GM21619 (cell line): ENCODE measurements at regions not wholly inside any gene's neighbourhood (a gene's known extent, or its start where the extent isn't known, plus 50 kb on each side); places are given as distances from the start of the nearest gene placed in this dataset.

Experiments
- ATAC-seq: cut with Tn5 transposase; IDR thresholded peaks from one replicate; pipeline ENCODE4 v1.9.1; 2021; ENCODE audit not compliant: unreplicated experiment

GRCh38 chr13:54836273-54836672, 1807.7 kb downstream of the OLFM4 start:
- no peak for ATAC-seq

- ATAC-seq = no peak
These were observed 1813.1 kb downstream of the OLFM4 start for GRCh38 chr13:54841682-54842081.

GRCh38 chr13:54845351-54845965, 1816.8 kb downstream of the OLFM4 start:
- no peak for ATAC-seq

- ATAC-seq = no peak
These were observed 1824.2 kb downstream of the OLFM4 start for GRCh38 chr13:54852831-54853230.

- ATAC-seq = no peak
These were observed 1831.2 kb downstream of the OLFM4 start for GRCh38 chr13:54859827-54860226.

- no peak for ATAC-seq
These were observed 1846.5 kb downstream of the OLFM4 start for GRCh38 chr13:54875111-54875510.

- ATAC-seq = no peak
These were observed 1850.4 kb downstream of the OLFM4 start for GRCh38 chr13:54879036-54879435.

- ATAC-seq = no peak
These were observed 1856.1 kb downstream of the OLFM4 start for GRCh38 chr13:54884682-54885081.

GRCh38 chr13:54890976-54891375, 1862.4 kb downstream of the OLFM4 start:
- no peak for ATAC-seq

GRCh38 chr13:54901316-54901715, 1872.7 kb downstream of the OLFM4 start:
- ATAC-seq = no peak

GRCh38 chr13:54912367-54912766, 1883.8 kb downstream of the OLFM4 start:
- no peak for ATAC-seq

GRCh38 chr13:54913668-54914067, 1885.1 kb downstream of the OLFM4 start:
- ATAC-seq = no peak

- no peak for ATAC-seq
These were observed 1898.9 kb downstream of the OLFM4 start for GRCh38 chr13:54927538-54927937.

- ATAC-seq = no peak
These were observed 1899.5 kb downstream of the OLFM4 start for GRCh38 chr13:54928071-54928470.

- no peak for ATAC-seq
These were observed 1905.5 kb downstream of the OLFM4 start for GRCh38 chr13:54934121-54934520.

- no peak for ATAC-seq
These were observed 1917.4 kb downstream of the OLFM4 start for GRCh38 chr13:54945973-54946372.

- no peak for ATAC-seq
These were observed 1921.1 kb downstream of the OLFM4 start for GRCh38 chr13:54949735-54950134.

GRCh38 chr13:54950546-54950945, 1921.9 kb downstream of the OLFM4 start:
- ATAC-seq = no peak

- no peak for ATAC-seq
These were observed 1925.2 kb downstream of the OLFM4 start for GRCh38 chr13:54953786-54954185.

GRCh38 chr13:54958781-54959180, 1930.2 kb downstream of the OLFM4 start:
- ATAC-seq = no peak

GRCh38 chr13:54965881-54966280, 1937.3 kb downstream of the OLFM4 start:
- ATAC-seq = no peak

GRCh38 chr13:54972838-54973237, 1944.2 kb downstream of the OLFM4 start:
- no peak for ATAC-seq

- ATAC-seq = no peak
These were observed 1947.1 kb downstream of the OLFM4 start for GRCh38 chr13:54975676-54976075.
